MM.1S (cell line): ENCODE measurements at regions not wholly inside any gene's neighbourhood (a gene's known extent, or its start where the extent isn't known, plus 50 kb on each side); places are given as distances from the start of the nearest gene placed in this dataset.

ENCODE experiments used
- DNase-seq: peaks from one replicate; pipeline ENCODE4 v3.0.0-alpha.2; 2015
- H2AFZ ChIP-seq: fragments of 300-600 bp; sonication (generic); 2 replicates; pipeline ENCODE4 v1.6.0; 2016; ENCODE audit warnings: antibody characterized with exemption, low read length
- H3F3A ChIP-seq: fragments of 300-600 bp; sonication (generic); 2 replicates; pipeline ENCODE4 v1.6.1; 2016; ENCODE audit warnings: mild to moderate bottlenecking, antibody characterized with exemption, low read length, moderate library complexity, mixed read lengths; ENCODE audit not compliant: insufficient read depth
- H3K27ac ChIP-seq: fragments of 300-600 bp; sonication (generic); 2 replicates; pipeline ENCODE4 v1.5.1; 2016; ENCODE audit warnings: mild to moderate bottlenecking, low read length
- H3K27me3 ChIP-seq: fragments of 300-600 bp; sonication (generic); replicated peaks from 2 replicates; pipeline ENCODE4 v1.6.0; 2016; ENCODE audit warnings: low read length; ENCODE audit not compliant: insufficient read depth
- H3K36me3 ChIP-seq: fragments of 300-600 bp; sonication (generic); replicated peaks from 2 replicates; pipeline ENCODE4 v1.6.1; 2016; ENCODE audit warnings: mild to moderate bottlenecking, low read length, mixed read lengths; ENCODE audit not compliant: insufficient read depth
- H3K4me1 ChIP-seq: fragments of 300-600 bp; sonication (generic); 2 replicates; pipeline ENCODE4 v1.6.1; 2016; ENCODE audit warnings: low read length, mixed read lengths
- H3K4me2 ChIP-seq: fragments of 300-600 bp; sonication (generic); 2 replicates; pipeline ENCODE4 v1.6.0; 2016; ENCODE audit warnings: low read depth, low read length
- H3K4me3 ChIP-seq: fragments of 300-600 bp; sonication (generic); 2 replicates; pipeline ENCODE4 v1.5.1; 2016; ENCODE audit warnings: low read length, mixed read lengths
- H3K79me2 ChIP-seq: fragments of 300-600 bp; sonication (generic); 2 replicates; pipeline ENCODE4 v1.6.1; 2016; ENCODE audit warnings: mixed run types, low read length, mixed read lengths
- H3K9ac ChIP-seq: fragments of 300-600 bp; sonication (generic); 2 replicates; pipeline ENCODE4 v1.6.1; 2016; ENCODE audit warnings: low read length, mixed read lengths
- H3K9me2 ChIP-seq: fragments of 300-600 bp; sonication (generic); replicated peaks from 2 replicates; pipeline ENCODE4 v1.6.1; 2016; ENCODE audit warnings: mild to moderate bottlenecking, low read length, mixed read lengths; ENCODE audit not compliant: insufficient read depth
- H3K9me3 ChIP-seq: fragments of 300-600 bp; sonication (generic); replicated peaks from 2 replicates; pipeline ENCODE4 v1.6.1; 2016; ENCODE audit warnings: mild to moderate bottlenecking, low read length, mixed read lengths; ENCODE audit not compliant: insufficient read depth
- H4K20me1 ChIP-seq: fragments of 300-600 bp; sonication (generic); 2 replicates; pipeline ENCODE4 v1.6.1; 2016; ENCODE audit warnings: mild to moderate bottlenecking, low read length, moderate library complexity, mixed read lengths; ENCODE audit not compliant: insufficient read depth
- EZH2 ChIP-seq: fragments of 300-600 bp; sonication (generic); optimal IDR thresholded peaks from 2 replicates; pipeline ENCODE3; 2017; ENCODE audit warnings: low read depth, mild to moderate bottlenecking, antibody characterized with exemption, low read length, mixed read lengths
- EZH2phosphoT487 ChIP-seq: fragments of 300-600 bp; sonication (generic); IDR thresholded peaks from 2 replicates; pipeline ENCODE4 v1.6.1; 2018; ENCODE audit warnings: antibody characterized with exemption, low read length
- TF ChIP-seq, protein P1 (sequence below): fragments of 300-600 bp; sonication (generic); IDR thresholded peaks from 2 replicates; pipeline ENCODE4 v1.5.1; 2016; ENCODE audit warnings: antibody characterized with exemption, low read length, mixed read lengths

DNA sequence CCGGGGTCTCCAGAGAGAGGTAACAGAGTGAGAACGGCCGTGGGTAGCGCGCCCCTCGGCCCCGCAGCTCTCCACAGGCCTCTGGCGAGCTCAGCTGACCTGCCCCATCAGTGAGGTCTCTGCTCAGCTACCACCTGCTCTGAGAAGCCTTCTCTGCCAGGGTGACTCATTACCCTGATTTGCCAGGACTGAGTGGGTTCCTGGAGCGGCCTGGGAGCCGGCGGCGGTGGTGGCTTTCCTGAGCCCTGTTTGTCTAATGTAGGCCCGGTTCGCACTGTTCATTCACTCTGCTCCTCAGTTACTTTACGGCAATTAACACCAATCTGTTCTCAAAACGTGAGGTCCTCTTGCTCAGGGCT, 351.0 kb upstream of the B3GAT1 start:
- no peaks in the 10 kb centered on the region for H4K20me1 ChIP-seq
- no peak for TF ChIP-seq EZH2
- no peak for DNase-seq
- H3F3A ChIP-seq: no peaks in the 10 kb centered on the region
- no peaks in the 10 kb centered on the region for H3K79me2 ChIP-seq
- H3K4me2 ChIP-seq: no peak overlapping the region
- H3K9me3 ChIP-seq: no peaks in the 10 kb centered on the region
- no peak overlapping the region for H3K9ac ChIP-seq
- no peaks in the 10 kb centered on the region for H3K9me2 ChIP-seq
- no peaks in the 10 kb centered on the region for H3K27me3 ChIP-seq
- H3K36me3 ChIP-seq: no peaks in the 10 kb centered on the region
- no peaks in the 10 kb centered on the region for H3K4me1 ChIP-seq
- no peak overlapping the region for H3K27ac ChIP-seq
- no peak overlapping the region for H2AFZ ChIP-seq
- no peak overlapping the region for H3K4me3 ChIP-seq

DNA sequence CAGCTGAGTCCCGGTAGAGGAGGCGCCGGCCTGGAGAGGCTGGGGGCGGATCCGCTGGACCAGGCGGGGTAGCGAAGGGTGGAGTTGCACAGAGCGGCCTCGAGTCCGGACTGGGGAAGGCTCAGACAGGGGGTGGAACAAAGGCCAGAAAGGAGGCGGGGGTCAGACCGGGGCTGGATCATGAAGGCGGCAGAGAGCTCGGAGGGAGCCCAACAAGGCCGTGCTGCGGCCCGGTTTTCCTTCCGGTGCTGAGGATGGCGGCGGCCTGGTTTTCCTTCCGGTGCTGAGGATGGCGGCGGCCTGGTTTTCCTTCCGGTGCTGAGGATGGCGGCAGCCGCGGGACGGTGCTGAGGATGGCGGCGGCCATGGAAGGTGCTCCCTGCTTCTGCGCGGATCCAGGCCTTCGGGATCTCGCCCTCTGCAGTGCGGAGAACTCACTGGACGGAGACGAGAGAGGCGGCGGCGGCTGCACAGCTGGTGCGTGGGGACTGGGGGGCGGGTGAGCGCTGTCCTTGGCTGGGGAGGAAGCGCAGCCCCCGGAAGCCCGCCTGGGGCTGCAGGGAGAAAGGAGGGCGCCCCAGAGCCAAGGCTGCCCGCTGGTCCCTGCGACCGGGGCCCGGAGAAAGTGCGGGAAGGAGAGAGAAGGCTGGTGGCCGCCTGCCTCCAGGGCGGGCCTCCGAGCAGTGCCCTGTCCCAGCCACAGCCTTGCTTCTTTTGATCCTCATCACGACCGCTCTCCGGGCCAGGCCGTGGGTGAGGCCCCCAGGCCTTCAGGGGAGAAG, 350.4 kb upstream of the B3GAT1 start:
- Histone ChIP-seq H3K27me3 (no peaks in the 10 kb centered on the region), H3K4me2 (no peak overlapping the region)

DNA sequence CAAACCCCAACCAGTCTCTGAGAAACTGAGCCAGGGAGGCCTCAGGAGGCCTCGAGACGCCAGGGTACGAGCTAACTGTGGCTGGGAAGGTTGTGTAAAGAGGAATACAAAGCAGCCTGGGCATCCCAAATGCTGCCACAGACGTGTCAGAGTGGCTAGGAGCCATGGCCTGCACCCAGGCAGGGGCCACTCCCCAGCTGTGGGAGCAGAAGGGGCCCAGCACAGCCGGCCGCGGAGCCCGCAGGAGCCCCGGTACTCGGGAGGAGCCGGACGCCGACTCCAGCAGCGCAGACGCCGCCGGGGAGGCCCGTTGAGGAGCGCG, 349.8 kb upstream of the B3GAT1 start:
- Histone ChIP-seq H3K9me3 (no peaks in the 10 kb centered on the region), H3K9me2 (no peaks in the 10 kb centered on the region), H3K36me3 (no peaks in the 10 kb centered on the region), H4K20me1 (no peaks in the 10 kb centered on the region), H3K27ac (no peak overlapping the region), H3K4me3 (no peak overlapping the region), H3K27me3 (no peaks in the 10 kb centered on the region), H2AFZ (no peak overlapping the region), H3K4me1 (no peaks in the 10 kb centered on the region), H3K79me2 (no peaks in the 10 kb centered on the region), H3F3A (no peaks in the 10 kb centered on the region), H3K4me2 (no peak overlapping the region), H3K9ac (no peak overlapping the region)
- TF ChIP-seq, protein P1, sequence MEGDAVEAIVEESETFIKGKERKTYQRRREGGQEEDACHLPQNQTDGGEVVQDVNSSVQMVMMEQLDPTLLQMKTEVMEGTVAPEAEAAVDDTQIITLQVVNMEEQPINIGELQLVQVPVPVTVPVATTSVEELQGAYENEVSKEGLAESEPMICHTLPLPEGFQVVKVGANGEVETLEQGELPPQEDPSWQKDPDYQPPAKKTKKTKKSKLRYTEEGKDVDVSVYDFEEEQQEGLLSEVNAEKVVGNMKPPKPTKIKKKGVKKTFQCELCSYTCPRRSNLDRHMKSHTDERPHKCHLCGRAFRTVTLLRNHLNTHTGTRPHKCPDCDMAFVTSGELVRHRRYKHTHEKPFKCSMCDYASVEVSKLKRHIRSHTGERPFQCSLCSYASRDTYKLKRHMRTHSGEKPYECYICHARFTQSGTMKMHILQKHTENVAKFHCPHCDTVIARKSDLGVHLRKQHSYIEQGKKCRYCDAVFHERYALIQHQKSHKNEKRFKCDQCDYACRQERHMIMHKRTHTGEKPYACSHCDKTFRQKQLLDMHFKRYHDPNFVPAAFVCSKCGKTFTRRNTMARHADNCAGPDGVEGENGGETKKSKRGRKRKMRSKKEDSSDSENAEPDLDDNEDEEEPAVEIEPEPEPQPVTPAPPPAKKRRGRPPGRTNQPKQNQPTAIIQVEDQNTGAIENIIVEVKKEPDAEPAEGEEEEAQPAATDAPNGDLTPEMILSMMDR: no peak
- TF ChIP-seq EZH2 (no peak), EZH2phosphoT487 (no peak)
- DNase-seq: no peak

More for the DNA sequence above, 350.4 kb upstream of the B3GAT1 start:
- Histone ChIP-seq H4K20me1 (no peaks in the 10 kb centered on the region), H3F3A (no peaks in the 10 kb centered on the region), H3K4me3 (no peak overlapping the region), H3K9me3 (no peaks in the 10 kb centered on the region), H3K79me2 (no peaks in the 10 kb centered on the region), H3K9me2 (no peaks in the 10 kb centered on the region), H3K27ac (no peak overlapping the region), H3K36me3 (no peaks in the 10 kb centered on the region), H3K9ac (no peak overlapping the region), H2AFZ (no peak overlapping the region), H3K4me1 (no peaks in the 10 kb centered on the region)
- no peak for DNase-seq
- TF ChIP-seq EZH2phosphoT487 (no peak), EZH2 (no peak)
- TF ChIP-seq, protein P1: no peak

DNA sequence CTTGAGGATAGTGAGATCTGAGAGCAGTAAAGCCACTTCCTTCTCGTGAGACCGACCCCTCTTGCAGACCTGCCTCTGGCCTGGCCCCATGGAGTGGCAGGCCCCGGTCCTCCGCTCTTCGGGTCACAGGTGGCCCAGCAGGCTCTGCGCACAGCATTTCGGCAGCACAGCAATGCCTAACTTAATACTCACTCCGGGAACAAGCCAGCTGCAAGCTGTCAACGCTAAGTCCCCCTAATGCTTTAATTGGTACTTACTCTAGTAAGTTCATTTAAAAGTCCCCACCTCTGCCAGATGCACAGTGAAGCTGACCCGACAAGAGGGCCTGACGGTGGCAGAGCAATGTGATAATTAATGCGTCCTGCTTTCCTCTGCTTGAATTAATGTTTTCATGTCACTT, 349.3 kb upstream of the B3GAT1 start:
- no peaks in the 10 kb centered on the region for H3K36me3 ChIP-seq
- no peaks in the 10 kb centered on the region for H3K79me2 ChIP-seq
- H3K9me3 ChIP-seq: no peaks in the 10 kb centered on the region
- no peak overlapping the region for H3K4me3 ChIP-seq
- H3K9me2 ChIP-seq: no peaks in the 10 kb centered on the region
- TF ChIP-seq EZH2phosphoT487: no peak
- TF ChIP-seq, protein P1: no peak
- TF ChIP-seq EZH2: no peak
- DNase-seq: no peak
- H3K9ac ChIP-seq: no peak overlapping the region
- no peak overlapping the region for H3K27ac ChIP-seq
- no peak overlapping the region for H2AFZ ChIP-seq
- no peak overlapping the region for H3K4me2 ChIP-seq
- H4K20me1 ChIP-seq: no peaks in the 10 kb centered on the region
- no peaks in the 10 kb centered on the region for H3F3A ChIP-seq
- no peaks in the 10 kb centered on the region for H3K4me1 ChIP-seq
- no peaks in the 10 kb centered on the region for H3K27me3 ChIP-seq
